GM21529 (cell line): ENCODE measurements at regions not wholly inside any gene's neighbourhood (a gene's known extent, or its start where the extent isn't known, plus 50 kb on each side); places are given as distances from the start of the nearest gene placed in this dataset.

Source experiments
- ATAC-seq: cut with Tn5 transposase; IDR thresholded peaks from one replicate; pipeline ENCODE4 v1.9.1; 2021; ENCODE audit not compliant: unreplicated experiment

- ATAC-seq, result no peak
Observed at GRCh38 chr15:35723852-35724251, 177.9 kb upstream of the DPH6 start.

GRCh38 chr15:35724626-35725025, 178.7 kb upstream of the DPH6 start:
- ATAC-seq, result no peak

GRCh38 chr15:35725353-35725752, 179.4 kb upstream of the DPH6 start:
- no peak for ATAC-seq

- no peak for ATAC-seq
Observed at GRCh38 chr15:35727627-35728026, 181.7 kb upstream of the DPH6 start.

GRCh38 chr15:35728219-35728940, 182.4 kb upstream of the DPH6 start:
- no peak for ATAC-seq

- no peak for ATAC-seq
Observed at GRCh38 chr15:35736150-35736549, 190.2 kb upstream of the DPH6 start.

- ATAC-seq, result no peak
Observed at GRCh38 chr15:35737441-35737840, 191.5 kb upstream of the DPH6 start.

- no peak for ATAC-seq
Observed at GRCh38 chr15:35738370-35738769, 192.4 kb upstream of the DPH6 start.

GRCh38 chr15:35740761-35741160, 194.8 kb upstream of the DPH6 start:
- no peak for ATAC-seq

- no peak for ATAC-seq
Observed at GRCh38 chr15:35741395-35741794, 195.4 kb upstream of the DPH6 start.

GRCh38 chr15:35741881-35742280, 195.9 kb upstream of the DPH6 start:
- ATAC-seq, result no peak

GRCh38 chr15:35743321-35743720, 197.4 kb upstream of the DPH6 start:
- no peak for ATAC-seq

GRCh38 chr15:35746121-35746520, 200.2 kb upstream of the DPH6 start:
- ATAC-seq, result no peak

- no peak for ATAC-seq
Observed at GRCh38 chr15:35748105-35748504, 202.1 kb upstream of the DPH6 start.

- no peak for ATAC-seq
Observed at GRCh38 chr15:35750051-35750450, 204.1 kb upstream of the DPH6 start.

- peak; percentile 49 for ATAC-seq
Observed at GRCh38 chr15:35751413-35752133, 205.6 kb upstream of the DPH6 start.

- ATAC-seq, result no peak
Observed at GRCh38 chr15:35752134-35752466, 206.1 kb upstream of the DPH6 start.

- ATAC-seq, result no peak
Observed at GRCh38 chr15:35753486-35753885, 207.5 kb upstream of the DPH6 start.

GRCh38 chr15:35755237-35755802, 209.4 kb upstream of the DPH6 start:
- no peak for ATAC-seq

- ATAC-seq, result no peak
Observed at GRCh38 chr15:35756623-35757022, 210.7 kb upstream of the DPH6 start.

- no peak for ATAC-seq
Observed at GRCh38 chr15:35757361-35757760, 211.4 kb upstream of the DPH6 start.

GRCh38 chr15:35757765-35758164, 211.8 kb upstream of the DPH6 start:
- ATAC-seq, result no peak
